Progenitor cell of endocrine pancreas (in vitro differentiated cells): ENCODE measurements at regions not wholly inside any gene's neighbourhood (a gene's known extent, or its start where the extent isn't known, plus 50 kb on each side); places are given as distances from the start of the nearest gene placed in this dataset.

Source experiments
- DNase-seq: peaks from one replicate; pipeline ENCODE4 v3.0.0; 2021; ENCODE audit warnings: low spot score; ENCODE audit not compliant: unreplicated experiment
- H3K27ac Mint-ChIP-seq: 2 replicates; pipeline ENCODE4 v1.8.0; 2021; ENCODE audit warnings: mild to moderate bottlenecking, moderate library complexity, mixed read lengths
- H3K27me3 Mint-ChIP-seq: 2 replicates; pipeline ENCODE4 v1.8.0; 2021; ENCODE audit warnings: mixed read lengths
- H3K36me3 Mint-ChIP-seq: 2 replicates; pipeline ENCODE4 v1.8.0; 2022; ENCODE audit warnings: mixed read lengths; ENCODE audit not compliant: insufficient read depth
- H3K4me1 Mint-ChIP-seq: 2 replicates; pipeline ENCODE4 v1.8.0; 2021; ENCODE audit warnings: low read depth, mixed read lengths
- H3K4me3 Mint-ChIP-seq: 2 replicates; pipeline ENCODE4 v1.8.0; 2021; ENCODE audit warnings: low read depth, mild to moderate bottlenecking, moderate library complexity, mixed read lengths
- H3K9me3 Mint-ChIP-seq: 2 replicates; pipeline ENCODE4 v1.8.0; 2021; ENCODE audit warnings: low read depth, mixed read lengths
- TF ChIP-seq, protein P1 (sequence below): fragments of 200-600 bp; sonication (generic); IDR thresholded peaks from one replicate; pipeline ENCODE4 v1.5.0; 2021; ENCODE audit warnings: antibody characterized with exemption, mild to moderate bottlenecking; ENCODE audit not compliant: unreplicated experiment

DNA sequence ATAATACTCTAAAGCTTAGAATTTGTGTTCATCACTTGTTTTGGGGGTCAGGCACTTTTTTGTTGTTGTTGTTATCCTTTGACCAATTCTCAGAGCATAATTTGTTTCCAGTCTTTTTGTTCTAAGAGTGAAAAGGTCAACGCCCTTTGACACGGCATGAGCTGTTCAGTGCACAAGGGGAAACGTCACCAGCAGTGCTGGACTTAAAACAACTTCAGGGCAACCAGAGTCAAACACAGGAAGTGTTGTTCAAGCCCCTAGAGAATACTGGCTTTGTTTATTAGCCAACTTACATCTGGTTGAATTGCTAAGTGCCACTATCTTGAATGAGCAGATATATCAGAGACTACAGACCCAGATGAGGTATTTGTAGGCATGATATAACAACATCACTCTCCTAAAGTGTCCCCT lies 368.9 kb downstream of the TMEM161B start:
- Mint-ChIP-seq H3K27ac (no peak overlapping the region), H3K4me1 (peaks cover 5% of the 10 kb centered on the region), H3K4me3 (no peak overlapping the region), H3K27me3 (no peaks in the 10 kb centered on the region), H3K9me3 (no peaks in the 10 kb centered on the region), H3K36me3 (no peaks in the 10 kb centered on the region)
- TF ChIP-seq, protein P1, sequence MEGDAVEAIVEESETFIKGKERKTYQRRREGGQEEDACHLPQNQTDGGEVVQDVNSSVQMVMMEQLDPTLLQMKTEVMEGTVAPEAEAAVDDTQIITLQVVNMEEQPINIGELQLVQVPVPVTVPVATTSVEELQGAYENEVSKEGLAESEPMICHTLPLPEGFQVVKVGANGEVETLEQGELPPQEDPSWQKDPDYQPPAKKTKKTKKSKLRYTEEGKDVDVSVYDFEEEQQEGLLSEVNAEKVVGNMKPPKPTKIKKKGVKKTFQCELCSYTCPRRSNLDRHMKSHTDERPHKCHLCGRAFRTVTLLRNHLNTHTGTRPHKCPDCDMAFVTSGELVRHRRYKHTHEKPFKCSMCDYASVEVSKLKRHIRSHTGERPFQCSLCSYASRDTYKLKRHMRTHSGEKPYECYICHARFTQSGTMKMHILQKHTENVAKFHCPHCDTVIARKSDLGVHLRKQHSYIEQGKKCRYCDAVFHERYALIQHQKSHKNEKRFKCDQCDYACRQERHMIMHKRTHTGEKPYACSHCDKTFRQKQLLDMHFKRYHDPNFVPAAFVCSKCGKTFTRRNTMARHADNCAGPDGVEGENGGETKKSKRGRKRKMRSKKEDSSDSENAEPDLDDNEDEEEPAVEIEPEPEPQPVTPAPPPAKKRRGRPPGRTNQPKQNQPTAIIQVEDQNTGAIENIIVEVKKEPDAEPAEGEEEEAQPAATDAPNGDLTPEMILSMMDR, result no peak
- DNase-seq, result no peak

- H3K4me3 Mint-ChIP-seq, result no peak overlapping the region
- no peak overlapping the region for H3K27ac Mint-ChIP-seq
- TF ChIP-seq, protein P1, result no peak
- H3K36me3 Mint-ChIP-seq, result no peaks in the 10 kb centered on the region
- DNase-seq, result no peak
- no peaks in the 10 kb centered on the region for H3K9me3 Mint-ChIP-seq
- H3K4me1 Mint-ChIP-seq, result peaks cover 5% of the 10 kb centered on the region
- no peaks in the 10 kb centered on the region for H3K27me3 Mint-ChIP-seq
These were observed 369.4 kb downstream of the TMEM161B start for GRCh38 chr5:87899208-87899661.

GRCh38 chr5:87898574-87898973 lies 370.1 kb downstream of the TMEM161B start:
- DNase-seq, result no peak
- Mint-ChIP-seq H3K36me3 (no peaks in the 10 kb centered on the region), H3K9me3 (no peaks in the 10 kb centered on the region), H3K27ac (peak overlapping the region; percentile 18), H3K4me1 (peaks cover 5% of the 10 kb centered on the region), H3K4me3 (no peak overlapping the region), H3K27me3 (no peaks in the 10 kb centered on the region)
- TF ChIP-seq, protein P1, result no peak

- H3K4me1 Mint-ChIP-seq, result peaks cover 2% of the 10 kb centered on the region
- peaks cover 3% of the 10 kb centered on the region for H3K9me3 Mint-ChIP-seq
- DNase-seq, result no peak
- no peak overlapping the region for H3K27ac Mint-ChIP-seq
- H3K4me3 Mint-ChIP-seq, result no peak overlapping the region
- TF ChIP-seq, protein P1, result no peak
- no peaks in the 10 kb centered on the region for H3K27me3 Mint-ChIP-seq
- H3K36me3 Mint-ChIP-seq, result no peaks in the 10 kb centered on the region
These were observed 380.5 kb downstream of the TMEM161B start for GRCh38 chr5:87888139-87888538.

DNA sequence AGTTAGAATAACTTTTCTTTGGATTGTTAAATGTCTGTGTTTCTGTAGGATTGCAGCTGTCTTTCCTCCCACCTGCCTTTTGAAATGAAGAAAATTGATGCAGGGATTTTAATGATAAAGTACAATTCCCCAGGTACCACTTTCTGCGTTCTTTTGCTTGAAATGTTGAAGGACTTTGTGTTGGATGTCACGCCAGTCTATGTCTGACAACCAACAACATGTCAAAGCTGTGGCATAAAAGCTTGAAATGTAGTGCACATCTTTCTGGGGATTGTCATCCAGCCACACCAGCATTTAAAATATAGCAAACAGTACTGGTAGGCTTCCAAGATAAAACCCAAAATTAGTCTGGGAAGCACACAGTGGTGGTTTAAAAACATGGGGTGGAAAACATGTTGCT lies 381.4 kb downstream of the TMEM161B start:
- no peak for DNase-seq
- Mint-ChIP-seq H3K36me3 (no peaks in the 10 kb centered on the region), H3K4me1 (peaks cover 2% of the 10 kb centered on the region), H3K27me3 (no peaks in the 10 kb centered on the region), H3K9me3 (peaks cover 3% of the 10 kb centered on the region), H3K27ac (no peak overlapping the region), H3K4me3 (no peak overlapping the region)
- TF ChIP-seq, protein P1, result no peak
